Activated CD8-positive, alpha-beta memory T cell treated with anti-CD3 and anti-CD28 coated beads, Interleukin-2, amount 10 ng/mL, durations not matched to agents 7 days and 5 days (primary cell): ENCODE measurements at regions not wholly inside any gene's neighbourhood (a gene's known extent, or its start where the extent isn't known, plus 50 kb on each side); places are given as distances from the start of the nearest gene placed in this dataset.
"Not testable (repeated sequence)": the region's sequence is repeated elsewhere in the genome, so short reads cannot be mapped to it uniquely, and the experiment has no call there.

ENCODE experiments used
- ATAC-seq: fragments of 150-1000 bp; cut with Tn5 transposase; one replicate; pipeline ENCODE4 v1.10.0; 2021; ENCODE audit warnings: moderate library complexity
- CTCF ChIA-PET: fragments of 350-600 bp; sonication (Branson Sonifier 250); formaldehyde crosslinking; loops from one replicate; lab custom pipeline; 2021; ENCODE audit warnings: antibody characterized with exemption; lab: Charles Lee
- DNase-seq: peaks from one replicate; pipeline ENCODE4 v3.0.0-alpha.2; 2020
- H3K27ac Mint-ChIP-seq: one replicate; pipeline ENCODE4 v1.8.0; 2021; ENCODE audit warnings: mild to moderate bottlenecking, mixed read lengths
- H3K27me3 Mint-ChIP-seq: one replicate; pipeline ENCODE4 v1.8.0; 2021; ENCODE audit warnings: mixed read lengths
- H3K36me3 Mint-ChIP-seq: one replicate; pipeline ENCODE4 v1.8.0; 2021; ENCODE audit warnings: mild to moderate bottlenecking, mixed read lengths
- H3K4me1 Mint-ChIP-seq: one replicate; pipeline ENCODE4 v1.8.0; 2021; ENCODE audit warnings: mixed read lengths
- H3K4me3 Mint-ChIP-seq: one replicate; pipeline ENCODE4 v1.8.0; 2021; ENCODE audit warnings: mild to moderate bottlenecking, moderate library complexity, mixed read lengths
- H3K9me3 Mint-ChIP-seq: one replicate; pipeline ENCODE4 v1.8.0; 2022; ENCODE audit warnings: low read depth, mixed read lengths

DNA sequence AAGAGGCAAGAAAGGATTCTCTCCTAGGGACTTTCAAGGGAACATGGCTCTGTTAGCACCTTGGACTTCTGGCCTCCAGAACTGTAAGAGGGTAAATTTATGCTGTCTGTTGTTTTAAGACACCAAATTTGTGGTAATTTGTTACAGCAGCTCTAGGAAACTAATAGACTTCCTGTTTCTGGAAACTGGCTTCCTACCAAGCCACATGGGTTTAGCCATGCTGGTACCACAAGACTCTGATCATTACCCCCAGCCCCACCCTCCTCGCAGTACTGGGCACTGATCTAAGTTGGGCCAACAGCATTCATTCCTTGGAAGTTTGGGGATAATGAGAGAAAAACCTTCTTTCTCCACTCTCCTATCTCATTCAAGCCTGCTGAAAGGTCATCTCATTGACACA is 109.5 kb upstream of the SMLR1 start:
- H3K27me3 Mint-ChIP-seq, result no peaks in the 10 kb centered on the region
- H3K27ac Mint-ChIP-seq, result peak overlapping the region; percentile 76
- peaks cover 26% of the 10 kb centered on the region for H3K36me3 Mint-ChIP-seq
- no peak overlapping the region for H3K4me3 Mint-ChIP-seq
- peak; percentile 50 for DNase-seq
- CTCF ChIA-PET, result no interaction called here
- H3K9me3 Mint-ChIP-seq, result peaks cover 12% of the 10 kb centered on the region
- ATAC-seq, result peak; percentile 49
- peaks cover 51% of the 10 kb centered on the region for H3K4me1 Mint-ChIP-seq

GRCh38 chr6:130720076-130720715 is 107.0 kb upstream of the SMLR1 start:
- Mint-ChIP-seq H3K9me3 (peaks cover 12% of the 10 kb centered on the region), H3K27me3 (no peaks in the 10 kb centered on the region), H3K4me1 (peaks cover 54% of the 10 kb centered on the region), H3K36me3 (peaks cover 27% of the 10 kb centered on the region), H3K4me3 (no peak overlapping the region), H3K27ac (no peak overlapping the region)
- CTCF ChIA-PET, result no interaction called here
- ATAC-seq, result peak; percentile 27
- peak; percentile 61 for DNase-seq

- ATAC-seq (peak; percentile 76), DNase-seq (no peak)
- Mint-ChIP-seq H3K9me3 (peaks cover 5% of the 10 kb centered on the region), H3K27ac (no peak overlapping the region), H3K4me3 (no peak overlapping the region), H3K27me3 (no peaks in the 10 kb centered on the region), H3K4me1 (peaks cover 34% of the 10 kb centered on the region), H3K36me3 (peaks cover 12% of the 10 kb centered on the region)
- CTCF ChIA-PET, result interaction anchor here (1.1 kb wide), 1 partner anchor 10 kb away, joined by 4 read pairs; no protein-coding TSS in a partner anchor
These were observed 103.1 kb upstream of the SMLR1 start for GRCh38 chr6:130724089-130724488.

- DNase-seq (no peak), ATAC-seq (no peak)
- Mint-ChIP-seq H3K27ac (no peak overlapping the region), H3K36me3 (peaks cover 5% of the 10 kb centered on the region), H3K27me3 (no peaks in the 10 kb centered on the region), H3K4me1 (peaks cover 24% of the 10 kb centered on the region), H3K9me3 (peaks cover 2% of the 10 kb centered on the region), H3K4me3 (no peak overlapping the region)
- CTCF ChIA-PET, result interaction anchor here (0.6 to 0.8 kb wide), 2 partner anchors 21 to 27 kb away, joined by 3 read pairs; no protein-coding TSS in a partner anchor
These were observed 101.7 kb upstream of the SMLR1 start for GRCh38 chr6:130725551-130725950.

GRCh38 chr6:130728064-130728463 is 99.1 kb upstream of the SMLR1 start:
- H3K4me3 Mint-ChIP-seq, ATAC-seq, H3K27me3 Mint-ChIP-seq, DNase-seq, H3K36me3 Mint-ChIP-seq, CTCF ChIA-PET, H3K9me3 Mint-ChIP-seq, H3K27ac Mint-ChIP-seq: not testable (repeated sequence)
- H3K4me1 Mint-ChIP-seq, result peaks cover 32% of the 10 kb centered on the region

GRCh38 chr6:130730600-130730999 is 96.6 kb upstream of the SMLR1 start:
- Mint-ChIP-seq H3K27ac (peak overlapping the region; percentile 53), H3K4me1 (peaks cover 17% of the 10 kb centered on the region), H3K36me3 (peaks cover 2% of the 10 kb centered on the region), H3K27me3 (no peaks in the 10 kb centered on the region), H3K9me3 (no peaks in the 10 kb centered on the region), H3K4me3 (no peak overlapping the region)
- no peak for DNase-seq
- peak; percentile 57 for ATAC-seq
- CTCF ChIA-PET, result no interaction called here

GRCh38 chr6:130734161-130734560 is 93.0 kb upstream of the SMLR1 start:
- H3K27me3 Mint-ChIP-seq, result no peaks in the 10 kb centered on the region
- peaks cover 17% of the 10 kb centered on the region for H3K4me1 Mint-ChIP-seq
- CTCF ChIA-PET, result no interaction called here

DNA sequence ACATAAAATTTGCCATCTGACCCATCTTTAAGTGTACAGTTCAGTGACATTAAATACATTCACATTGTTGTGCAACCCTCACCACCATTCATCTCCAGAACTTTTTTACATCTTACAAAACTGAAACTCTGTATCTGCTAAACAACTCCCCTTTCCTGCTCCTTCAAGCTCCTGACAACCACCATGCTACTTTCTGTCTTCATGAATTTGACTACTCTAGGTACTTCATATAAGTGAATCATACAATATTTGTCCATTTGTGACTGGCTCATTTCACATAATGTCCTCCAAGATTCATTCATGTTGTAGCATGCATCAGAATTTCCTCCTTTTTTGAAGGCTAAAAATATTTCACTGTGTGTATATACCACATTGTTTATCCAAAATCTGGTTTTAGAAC is 86.9 kb upstream of the SMLR1 start:
- CTCF ChIA-PET, result no interaction called here
- H3K27me3 Mint-ChIP-seq, result peaks cover 8% of the 10 kb centered on the region
- ATAC-seq, result no peak

More at GRCh38 chr6:130734161-130734560, 93.0 kb upstream of the SMLR1 start:
- no peak overlapping the region for H3K27ac Mint-ChIP-seq
- H3K4me3 Mint-ChIP-seq, result no peak overlapping the region
- H3K36me3 Mint-ChIP-seq, result no peaks in the 10 kb centered on the region
- ATAC-seq (no peak), DNase-seq (no peak)
- no peaks in the 10 kb centered on the region for H3K9me3 Mint-ChIP-seq

GRCh38 chr6:130742131-130742681 is 85.0 kb upstream of the SMLR1 start:
- DNase-seq (no peak), ATAC-seq (no peak)
- Mint-ChIP-seq H3K4me3 (no peak overlapping the region), H3K27ac (no peak overlapping the region), H3K4me1 (peaks cover 2% of the 10 kb centered on the region), H3K27me3 (peaks cover 8% of the 10 kb centered on the region), H3K36me3 (peaks cover 1% of the 10 kb centered on the region), H3K9me3 (no peaks in the 10 kb centered on the region)
- CTCF ChIA-PET, result no interaction called here

More for the DNA sequence above, 86.9 kb upstream of the SMLR1 start:
- no peak for DNase-seq
- Mint-ChIP-seq H3K27ac (no peak overlapping the region), H3K4me3 (no peak overlapping the region), H3K36me3 (peaks cover 1% of the 10 kb centered on the region), H3K4me1 (peaks cover 2% of the 10 kb centered on the region), H3K9me3 (no peaks in the 10 kb centered on the region)

DNA sequence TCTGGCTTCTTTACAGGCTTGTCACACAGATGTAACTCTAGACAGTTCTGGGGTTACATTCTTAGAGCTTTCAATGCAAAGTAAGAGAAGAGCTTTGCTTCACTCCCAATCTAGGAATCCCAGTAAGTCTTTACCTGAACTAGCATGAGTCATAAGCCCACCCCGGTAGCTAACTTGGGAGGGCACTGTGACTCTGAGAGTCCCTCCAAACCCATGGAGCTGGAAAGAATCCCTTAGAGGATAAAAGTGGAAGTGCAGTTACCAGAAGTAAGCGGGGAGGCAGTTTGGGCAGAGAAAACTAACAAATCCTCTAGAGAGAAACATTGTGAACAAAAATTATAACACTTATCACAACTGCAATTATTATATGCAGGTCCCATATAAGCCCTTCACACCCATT is 84.0 kb upstream of the SMLR1 start:
- CTCF ChIA-PET, result interaction anchor here (0.7 to 1.5 kb wide), 3 partner anchors 10 to 378 kb away, joined by 3 to 4 read pairs (median 3); no protein-coding TSS in a partner anchor
- H3K36me3 Mint-ChIP-seq, result peaks cover 1% of the 10 kb centered on the region
- H3K27ac Mint-ChIP-seq, result no peak overlapping the region
- peaks cover 2% of the 10 kb centered on the region for H3K4me1 Mint-ChIP-seq
- ATAC-seq (no peak), DNase-seq (no peak)
- H3K9me3 Mint-ChIP-seq, result no peaks in the 10 kb centered on the region
- peaks cover 8% of the 10 kb centered on the region for H3K27me3 Mint-ChIP-seq
- H3K4me3 Mint-ChIP-seq, result no peak overlapping the region

GRCh38 chr6:130744576-130745366 is 82.4 kb upstream of the SMLR1 start:
- Mint-ChIP-seq H3K9me3 (peaks cover 4% of the 10 kb centered on the region), H3K4me1 (peaks cover 2% of the 10 kb centered on the region), H3K27me3 (peaks cover 8% of the 10 kb centered on the region), H3K36me3 (peaks cover 5% of the 10 kb centered on the region), H3K4me3 (no peak overlapping the region), H3K27ac (no peak overlapping the region)
- DNase-seq, result no peak
- CTCF ChIA-PET, result interaction anchor here (1.5 kb wide), 1 partner anchor 380 kb away, joined by 4 read pairs; no protein-coding TSS in a partner anchor
- ATAC-seq, result no peak

- CTCF ChIA-PET, result no interaction called here
- DNase-seq (no peak), ATAC-seq (no peak)
- Mint-ChIP-seq H3K4me1 (no peaks in the 10 kb centered on the region), H3K36me3 (peaks cover 7% of the 10 kb centered on the region), H3K4me3 (no peak overlapping the region), H3K27me3 (no peaks in the 10 kb centered on the region), H3K27ac (no peak overlapping the region), H3K9me3 (peaks cover 9% of the 10 kb centered on the region)
These were observed 79.2 kb upstream of the SMLR1 start for GRCh38 chr6:130748041-130748440.

DNA sequence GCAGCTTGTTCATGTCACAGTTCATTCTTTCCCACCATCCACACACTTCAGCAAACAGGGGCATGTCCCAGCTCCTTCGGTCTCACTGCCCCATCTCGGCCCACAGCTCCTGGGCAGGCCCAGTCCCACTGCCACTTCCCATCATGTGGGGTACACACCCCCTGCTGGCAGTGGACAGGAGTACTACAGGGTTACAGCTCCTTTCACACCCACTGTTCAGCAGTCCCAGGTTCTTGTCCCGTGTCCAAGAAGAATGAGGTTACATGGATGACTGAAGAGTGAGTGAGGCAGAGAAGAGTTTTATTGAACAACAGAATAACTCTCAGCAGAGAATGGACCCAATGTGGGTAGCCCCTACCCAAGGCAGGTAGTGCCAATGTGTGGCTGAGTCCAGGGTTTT is 77.8 kb upstream of the SMLR1 start:
- CTCF ChIA-PET, result no interaction called here

More for the DNA sequence above, 77.8 kb upstream of the SMLR1 start:
- Mint-ChIP-seq H3K27ac (no peak overlapping the region), H3K9me3 (peaks cover 9% of the 10 kb centered on the region), H3K4me1 (no peaks in the 10 kb centered on the region), H3K36me3 (peaks cover 7% of the 10 kb centered on the region), H3K27me3 (no peaks in the 10 kb centered on the region), H3K4me3 (no peak overlapping the region)
- DNase-seq, result no peak
- ATAC-seq, result no peak
